CD14-positive monocyte (primary cell): ENCODE measurements at regions not wholly inside any gene's neighbourhood (a gene's known extent, or its start where the extent isn't known, plus 50 kb on each side); places are given as distances from the start of the nearest gene placed in this dataset.

ENCODE experiments used
- DNase-seq, 3 donors: peaks; one replicate each; pipeline ENCODE4 v3.0.0-alpha.2; 2011 to 2022
- H2AFZ ChIP-seq: 2 replicates; pipeline ENCODE4 v1.6.0; 2012; ENCODE audit warnings: mild to moderate bottlenecking, low read depth, low read length, inconsistent platforms; ENCODE audit not compliant: insufficient read depth, poor library complexity, severe bottlenecking
- H3K27ac ChIP-seq, 2 donors: 1 replicate in 1 of 2; 2 replicates in 1 of 2; pipeline ENCODE4 v1.5.1; 2012 to 2013; ENCODE audit warnings: low read length in 2 of 2, control low read depth in 1 of 2, inconsistent platforms in 1 of 2, low read depth in 1 of 2, mild to moderate bottlenecking in 1 of 2
- H3K27me3 ChIP-seq, 2 donors: one replicate each; pipeline versions ENCODE4 v1.6.0 to v1.6.1; 2011 to 2013; ENCODE audit warnings: low read length in 2 of 2; ENCODE audit not compliant: control insufficient read depth in 2 of 2, insufficient read depth in 2 of 2
- H3K36me3 ChIP-seq, 2 donors: replicated peaks in 1 of 2; 1 replicate in 1 of 2; 2 replicates in 1 of 2; pipeline versions ENCODE4 v1.5.1 to v1.6.1; 2012 to 2013; ENCODE audit warnings: low read length in 2 of 2, control low read depth in 1 of 2, inconsistent platforms in 1 of 2, mild to moderate bottlenecking in 1 of 2; ENCODE audit not compliant: insufficient read depth in 2 of 2, control insufficient read depth in 1 of 2
- H3K4me1 ChIP-seq, 2 donors: 1 replicate in 1 of 2; 2 replicates in 1 of 2; pipeline versions ENCODE4 v1.5.1 to v1.6.1; 2012 to 2013; ENCODE audit warnings: low read length in 2 of 2, control low read depth in 1 of 2, inconsistent platforms in 1 of 2, mild to moderate bottlenecking in 1 of 2, moderate library complexity in 1 of 2; ENCODE audit not compliant: insufficient read depth in 2 of 2, control insufficient read depth in 1 of 2
- H3K4me2 ChIP-seq: replicated peaks from 2 replicates; pipeline ENCODE3; 2012; ENCODE audit warnings: low read length, moderate library complexity, mild to moderate bottlenecking; ENCODE audit not compliant: poor library complexity, severe bottlenecking; ENCODE audit errors: extremely low read depth
- H3K4me3 ChIP-seq, 3 experiments: fragments of 200-600 bp in 1 of 3; sonication (generic) in 1 of 3; replicated peaks in 1 of 3; 1 replicate in 2 of 3; 2 replicates in 1 of 3; pipeline ENCODE4 v1.5.1; 2011 to 2013; ENCODE audit warnings: low read length in 3 of 3, mild to moderate bottlenecking in 3 of 3, control low read depth in 2 of 3, low read depth in 2 of 3, inconsistent platforms in 1 of 3, moderate library complexity in 1 of 3
- H3K79me2 ChIP-seq: 2 replicates; pipeline ENCODE4 v1.6.0; 2012; ENCODE audit warnings: mild to moderate bottlenecking, control low read depth, inconsistent platforms, low read length, moderate library complexity; ENCODE audit not compliant: insufficient read depth
- H3K9ac ChIP-seq: 2 replicates; pipeline ENCODE4 v1.6.0; 2017; ENCODE audit warnings: low read length, mild to moderate bottlenecking; ENCODE audit not compliant: insufficient read depth, poor library complexity, severe bottlenecking
- H3K9me3 ChIP-seq, 2 donors: replicated peaks in 1 of 2; 1 replicate in 1 of 2; 2 replicates in 1 of 2; pipeline versions ENCODE4 v1.5.1 to v1.6.1; 2012 to 2013; ENCODE audit warnings: low read length in 2 of 2, control low read depth in 1 of 2; ENCODE audit not compliant: control insufficient read depth in 1 of 2, insufficient read depth in 1 of 2
- H4K20me1 ChIP-seq: 2 replicates; pipeline ENCODE4 v1.6.0; 2012; ENCODE audit warnings: mild to moderate bottlenecking, low read length, control low read depth, moderate library complexity; ENCODE audit not compliant: insufficient read depth
- H3K27ac Mint-ChIP-seq, 7 donors: one replicate each; pipeline ENCODE4 v1.8.0; 2020; ENCODE audit warnings: mild to moderate bottlenecking in 7 of 7, mixed read lengths in 7 of 7, moderate library complexity in 6 of 7, inconsistent platforms in 2 of 7
- H3K27me3 Mint-ChIP-seq, 3 donors: one replicate each; pipeline ENCODE4 v1.8.0; 2021 to 2022; ENCODE audit warnings: low read depth in 3 of 3, mild to moderate bottlenecking in 3 of 3, mixed read lengths in 3 of 3, moderate library complexity in 3 of 3, inconsistent platforms in 1 of 3
- H3K36me3 Mint-ChIP-seq, 2 donors: one replicate each; pipeline ENCODE4 v1.8.0; 2020; ENCODE audit warnings: mixed read lengths in 2 of 2, inconsistent platforms in 1 of 2, mild to moderate bottlenecking in 1 of 2
- H3K4me1 Mint-ChIP-seq: one replicate; pipeline ENCODE4 v1.8.0; 2020; ENCODE audit warnings: mild to moderate bottlenecking, mixed read lengths
- H3K4me3 Mint-ChIP-seq, 2 donors: one replicate each; pipeline ENCODE4 v1.8.0; 2020; ENCODE audit warnings: mild to moderate bottlenecking in 2 of 2, mixed read lengths in 2 of 2, moderate library complexity in 1 of 2
- H3K9me3 Mint-ChIP-seq, 7 donors: one replicate each; pipeline ENCODE4 v1.8.0; 2020 to 2022; ENCODE audit warnings: mixed read lengths in 7 of 7, mild to moderate bottlenecking in 6 of 7, moderate library complexity in 6 of 7, inconsistent platforms in 2 of 7
- CTCF ChIP-seq: fragments of 200-600 bp; IDR thresholded peaks from one replicate; pipeline ENCODE4 v1.8.0; 2022; ENCODE audit warnings: antibody characterized with exemption, mild to moderate bottlenecking
- WGBS: methylation state at CpG from one replicate; pipeline ENCODE4 v1.1.5; 2013; ENCODE audit warnings: missing lambda C conversion rate; ENCODE audit not compliant: insufficient coverage; 5-methylcytosine and 5-hydroxymethylcytosine counted together
- intact Hi-C, 2 donors: fragments of 100-400 bp; cut with micrococcal nuclease; formaldehyde crosslinking; loops; one replicate each; pipeline versions ENCODE4 v1.15.0 to v1.15.1; 2023

DNA sequence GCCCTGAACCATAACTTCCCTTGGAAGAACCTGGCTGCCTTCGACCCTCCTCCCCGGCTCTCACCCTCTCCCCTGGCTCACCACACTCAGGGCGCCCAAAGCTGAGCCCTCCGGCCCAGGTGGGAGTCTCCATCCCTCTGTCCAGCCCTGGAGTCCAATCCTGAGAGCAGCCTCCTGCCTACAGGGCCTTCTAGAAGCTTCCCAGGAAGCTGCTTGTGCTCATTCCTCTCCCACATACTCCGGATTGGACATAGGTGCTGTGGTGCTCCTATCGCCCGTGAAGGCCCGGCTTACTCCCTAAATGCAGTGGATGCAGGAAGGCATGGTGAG, 1332.0 kb downstream of the BRD1 start:
- WGBS, result 92% methylated on average over 6 of the region's 8 CpGs
- no peaks in the 10 kb centered on the region for H3K36me3 Mint-ChIP-seq
- H3K4me3 Mint-ChIP-seq, result no peak overlapping the region
- H4K20me1 ChIP-seq, result no peaks in the 10 kb centered on the region
- TF ChIP-seq CTCF, result no peak
- H3K79me2 ChIP-seq, result no peaks in the 10 kb centered on the region
- H3K9me3 Mint-ChIP-seq, result peaks cover 0 to 6% (median 0%) of the 10 kb centered on the region in 7 donors
- no peak overlapping the region for H3K27ac ChIP-seq
- no peak overlapping the region for H2AFZ ChIP-seq
- no peaks in the 10 kb centered on the region for H3K4me1 ChIP-seq
- no peak overlapping the region for H3K27ac Mint-ChIP-seq
- H3K9me3 ChIP-seq, result peaks cover 0 to 11% of the 10 kb centered on the region in 2 donors
- H3K36me3 ChIP-seq, result no peaks in the 10 kb centered on the region
- no peak overlapping the region for H3K4me2 ChIP-seq
- H3K4me1 Mint-ChIP-seq, result peaks cover 8% of the 10 kb centered on the region
- H3K27me3 Mint-ChIP-seq, result peaks cover 27 to 45% (median 31%) of the 10 kb centered on the region in 3 donors
- H3K27me3 ChIP-seq, result peaks cover 9 to 18% of the 10 kb centered on the region in 2 donors
- no peak overlapping the region for H3K4me3 ChIP-seq
- no peak overlapping the region for H3K9ac ChIP-seq
- no peak for DNase-seq
- intact Hi-C loops, result no loop called here

GRCh38 chr22:48494968-48495750, 1332.5 kb downstream of the BRD1 start:
- H3K4me3 ChIP-seq, result no peak overlapping the region
- intact Hi-C loops, result no loop called here
- no peaks in the 10 kb centered on the region for H3K36me3 ChIP-seq
- no peaks in the 10 kb centered on the region for H3K4me1 ChIP-seq
- no peak overlapping the region for H2AFZ ChIP-seq
- H3K27ac ChIP-seq, result no peak overlapping the region
- no peak overlapping the region for H3K4me2 ChIP-seq
- Mint-ChIP-seq H3K4me1 (peaks cover 8% of the 10 kb centered on the region), H3K4me3 (no peak overlapping the region), H3K36me3 (no peaks in the 10 kb centered on the region), H3K27me3 (peaks cover 31 to 51% (median 36%) of the 10 kb centered on the region in 3 donors), H3K9me3 (peaks cover 0 to 10% (median 0%) of the 10 kb centered on the region in 7 donors), H3K27ac (no peak overlapping the region)
- H3K79me2 ChIP-seq, result no peaks in the 10 kb centered on the region
- H4K20me1 ChIP-seq, result no peaks in the 10 kb centered on the region
- H3K9ac ChIP-seq, result no peak overlapping the region
- 97% methylated on average over 16 of the region's 20 CpGs for WGBS
- DNase-seq, result no peak
- no peak for TF ChIP-seq CTCF
- peaks cover 10 to 23% of the 10 kb centered on the region in 2 donors for H3K27me3 ChIP-seq
- H3K9me3 ChIP-seq, result peaks cover 0 to 11% of the 10 kb centered on the region in 2 donors
